Neural cell (in vitro differentiated cells): ENCODE measurements at regions not wholly inside any gene's neighbourhood (a gene's known extent, or its start where the extent isn't known, plus 50 kb on each side); places are given as distances from the start of the nearest gene placed in this dataset.

ENCODE experiments used
- CTCF ChIP-seq: fragments of 450-650 bp; IDR thresholded peaks from 2 replicates; pipeline ENCODE4 v1.5.1; 2014; ENCODE audit warnings: antibody characterized with exemption, mild to moderate bottlenecking, moderate library complexity; ENCODE audit not compliant: poor library complexity, severe bottlenecking
- EP300 ChIP-seq: fragments of 450-650 bp; conservative IDR thresholded peaks from 2 replicates; pipeline ENCODE4 v1.6.1; 2014; ENCODE audit warnings: antibody characterized with exemption, mild to moderate bottlenecking, moderate library complexity; ENCODE audit not compliant: poor library complexity, severe bottlenecking
- EZH2 ChIP-seq: fragments of 200-600, 300-800 bp; shearing (Covaris generic), sonication (generic); IDR thresholded peaks from 2 replicates; pipeline ENCODE4 v1.6.1; 2014; ENCODE audit warnings: antibody characterized with exemption, low read length, borderline replicate concordance, mild to moderate bottlenecking; ENCODE audit not compliant: insufficient read depth, poor library complexity, severe bottlenecking
- MXI1 ChIP-seq: fragments of 450-650 bp; conservative IDR thresholded peaks from 2 replicates; pipeline ENCODE4 v1.6.1; 2014; ENCODE audit warnings: antibody characterized with exemption, mild to moderate bottlenecking; ENCODE audit not compliant: poor library complexity, severe bottlenecking
- POLR2AphosphoS5 ChIP-seq: IDR thresholded peaks from 2 replicates; pipeline ENCODE4 v1.6.1; 2012
- RAD21 ChIP-seq: fragments of 450-650 bp; conservative IDR thresholded peaks from 2 replicates; pipeline ENCODE4 v1.6.1; 2014; ENCODE audit warnings: antibody characterized with exemption, mild to moderate bottlenecking, moderate library complexity
- REST ChIP-seq: IDR thresholded peaks from 2 replicates; pipeline ENCODE4 v1.6.1; 2012; ENCODE audit warnings: borderline replicate concordance
- SMC3 ChIP-seq: fragments of 450-650 bp; conservative IDR thresholded peaks from 2 replicates; pipeline ENCODE4 v1.6.1; 2014; ENCODE audit warnings: antibody characterized with exemption, mild to moderate bottlenecking, moderate library complexity; ENCODE audit not compliant: poor library complexity
- TAF1 ChIP-seq: IDR thresholded peaks from 2 replicates; pipeline ENCODE4 v1.6.1; 2012; ENCODE audit warnings: low read depth

- no peak for TF ChIP-seq CTCF
- no peak for TF ChIP-seq RAD21
- no peak for TF ChIP-seq POLR2AphosphoS5
- TF ChIP-seq REST = no peak
- TF ChIP-seq EZH2 = no peak
- TF ChIP-seq EP300 = no peak
- no peak for TF ChIP-seq TAF1
- TF ChIP-seq SMC3 = no peak
- TF ChIP-seq MXI1 = no peak
Observed at GRCh38 chr6:78308025-78308424, 559.3 kb upstream of the IRAK1BP1 start.
